SW 1271 (cell line): ENCODE measurements at regions not wholly inside any gene's neighbourhood (a gene's known extent, or its start where the extent isn't known, plus 50 kb on each side); places are given as distances from the start of the nearest gene placed in this dataset.

ENCODE experiments used
- DNase-seq, 2 experiments: peaks; one replicate each; lab custom pipeline; 2025; lab: John Stamatoyannopoulos, UW

DNA sequence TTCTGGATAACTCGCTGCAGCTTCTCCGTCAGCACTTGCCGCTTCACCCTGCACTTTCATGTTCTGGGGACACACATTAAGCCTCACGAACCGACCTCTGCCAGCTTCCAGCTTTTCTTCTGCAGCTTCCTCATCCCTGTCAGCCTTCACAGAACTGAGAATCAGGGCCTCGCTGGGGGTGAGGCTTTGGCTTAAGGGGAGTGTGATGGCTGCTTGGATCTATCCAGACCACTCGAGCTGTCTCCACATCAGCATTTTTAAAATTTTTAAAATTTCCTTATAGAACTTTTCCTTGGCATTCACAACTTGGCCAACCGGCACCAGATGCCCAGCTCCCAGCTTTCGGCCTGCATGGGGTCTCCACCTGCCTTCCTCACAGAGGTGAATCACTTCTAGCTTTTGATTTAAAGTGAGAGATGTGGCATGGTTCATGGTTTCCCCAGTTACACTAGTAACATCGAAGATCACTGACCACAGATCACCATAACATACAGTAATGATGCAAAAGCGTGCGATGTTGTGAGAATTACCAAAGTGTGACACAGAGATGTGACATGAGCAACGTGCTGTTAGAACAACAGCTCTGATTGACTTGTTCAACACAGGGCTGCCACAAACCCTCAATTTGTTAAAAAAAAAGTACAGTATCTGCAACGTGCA lies 139.1 kb upstream of the C14orf180 start:
- DNase-seq = no peak

DNA sequence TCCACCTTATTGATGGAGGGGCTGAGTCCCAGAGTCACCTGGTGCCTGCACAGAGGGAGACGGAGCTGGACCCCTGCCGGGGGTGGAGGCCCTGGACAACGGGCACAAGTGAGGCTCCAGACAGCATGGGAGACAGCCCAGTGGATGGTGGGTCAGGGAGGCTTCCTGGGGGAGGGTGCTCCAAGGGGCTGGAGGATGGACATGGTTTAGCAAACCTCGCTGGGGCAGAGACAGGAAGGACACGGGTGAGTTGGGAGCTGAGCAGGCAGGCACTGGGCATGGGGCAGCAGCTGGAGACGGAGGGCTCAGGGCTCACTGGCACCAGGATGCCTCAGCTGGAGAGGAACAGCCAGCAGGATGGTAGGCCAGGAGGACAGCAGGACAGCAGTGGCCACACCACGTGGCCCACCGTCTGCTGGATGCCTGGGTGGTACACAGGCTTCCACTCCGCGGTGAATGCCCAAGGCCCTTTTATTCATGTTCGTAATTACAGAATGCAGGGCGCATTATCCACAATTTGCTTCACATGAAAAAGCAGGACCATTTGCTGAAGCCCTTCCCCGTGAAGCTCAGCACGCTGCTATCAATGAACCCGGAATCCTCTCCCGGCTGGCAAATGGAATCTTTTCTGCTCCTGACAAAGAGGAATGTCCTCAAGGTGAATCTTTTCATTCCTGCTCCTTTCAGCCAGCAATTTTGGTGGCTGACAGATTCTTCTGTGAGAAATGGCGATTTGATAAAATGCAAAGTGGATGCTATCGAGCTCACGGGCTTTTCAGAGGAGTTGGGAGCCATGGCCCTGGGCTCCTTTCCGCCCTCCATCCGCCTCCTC lies 138.1 kb upstream of the C14orf180 start:
- no peak for DNase-seq

DNA sequence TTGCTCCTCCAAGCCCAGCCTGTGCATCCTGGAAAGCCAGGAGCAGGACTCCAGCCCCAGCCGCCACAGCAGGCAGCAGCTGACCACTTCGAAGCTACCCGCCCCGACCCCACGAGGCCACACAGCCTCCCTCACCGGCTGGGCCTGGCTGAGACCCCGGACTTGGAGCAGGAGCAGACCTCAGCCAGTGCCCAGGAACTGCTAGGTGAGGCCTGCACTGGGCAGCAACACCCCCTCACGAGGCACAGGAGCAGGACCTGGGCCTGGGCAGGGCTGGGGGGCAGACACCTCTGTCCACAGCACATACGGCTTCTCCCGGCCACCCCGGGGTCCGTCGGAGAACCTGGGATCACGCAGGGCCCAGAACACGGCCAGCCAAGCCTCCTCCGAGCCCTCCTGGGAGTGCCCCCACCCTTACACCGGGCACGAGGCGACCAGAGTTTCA lies 137.4 kb upstream of the C14orf180 start:
- no peak for DNase-seq

DNA sequence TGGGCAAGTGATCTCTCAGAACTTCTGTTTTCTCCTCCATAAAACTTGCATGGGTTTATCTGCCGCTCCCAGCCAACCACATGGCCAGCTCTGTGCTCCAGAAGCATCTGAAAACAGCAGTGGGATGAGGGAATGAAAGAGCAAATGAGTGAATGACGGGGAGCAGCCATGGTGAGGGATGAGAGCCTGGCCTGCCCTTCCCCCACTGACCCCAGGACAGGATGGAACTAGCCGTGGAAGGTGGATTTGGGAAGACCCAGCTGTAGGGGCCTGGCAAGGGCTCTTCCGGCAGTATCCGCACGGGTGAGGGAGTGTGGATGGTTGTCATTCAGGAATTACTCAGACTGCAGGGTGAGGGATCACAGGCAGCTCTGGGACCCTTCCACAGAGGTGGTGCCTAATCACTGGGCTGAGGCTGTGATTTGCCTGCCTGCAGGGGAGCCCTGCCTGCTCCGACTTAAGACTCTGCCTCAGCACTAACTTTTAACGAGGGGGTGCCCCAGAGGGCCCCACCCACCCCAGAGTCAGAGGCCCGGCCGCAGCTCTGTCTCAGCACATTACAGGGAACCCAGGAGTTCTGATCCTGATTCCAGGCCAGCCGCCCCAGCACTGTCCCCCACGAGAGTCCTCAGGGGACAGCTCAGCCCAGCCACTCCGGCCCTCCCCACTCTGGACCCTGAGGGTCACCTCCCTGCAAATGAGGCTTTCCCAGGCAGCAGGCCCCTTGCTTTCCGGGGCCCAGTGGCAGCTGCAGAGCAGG lies 136.8 kb upstream of the C14orf180 start:
- no peak for DNase-seq

DNA sequence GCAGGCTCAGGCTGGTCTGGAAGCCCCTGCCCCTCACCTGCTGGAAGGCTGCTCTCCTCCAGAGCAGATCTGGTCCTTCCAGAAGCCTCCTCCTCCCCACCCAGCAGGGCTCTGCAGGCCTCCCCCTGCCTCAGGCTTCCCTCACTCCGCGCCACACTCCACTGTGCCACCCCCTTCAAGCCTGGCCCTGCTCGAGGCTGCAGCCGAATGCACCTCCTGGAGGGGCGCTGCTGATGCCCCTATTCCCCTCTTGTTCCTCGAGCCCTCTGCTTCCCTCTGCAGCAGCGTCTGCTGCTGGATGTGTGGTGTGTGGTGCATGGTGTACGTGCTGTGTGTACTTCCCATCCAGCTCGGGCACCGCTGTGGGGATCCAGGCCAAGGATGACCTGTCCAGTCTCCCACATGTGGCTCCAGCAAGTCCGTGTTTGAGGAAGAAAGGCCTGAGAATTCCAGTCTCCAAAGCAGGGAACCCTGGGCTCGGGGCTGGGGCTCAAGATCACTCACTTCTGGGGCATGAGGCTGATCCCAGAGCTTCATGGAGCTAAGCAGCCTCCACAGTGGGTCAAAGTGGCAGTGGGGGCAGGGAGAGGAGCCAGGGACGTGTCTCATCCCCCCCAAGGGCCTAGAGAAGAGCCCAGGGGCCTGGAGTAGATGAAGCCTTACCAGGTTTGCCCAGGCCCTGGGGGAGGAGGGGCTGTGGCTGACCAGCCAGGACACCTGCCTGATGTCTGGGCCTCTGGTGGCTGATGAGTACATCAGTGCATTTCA lies 136.0 kb upstream of the C14orf180 start:
- DNase-seq = no peak

DNA sequence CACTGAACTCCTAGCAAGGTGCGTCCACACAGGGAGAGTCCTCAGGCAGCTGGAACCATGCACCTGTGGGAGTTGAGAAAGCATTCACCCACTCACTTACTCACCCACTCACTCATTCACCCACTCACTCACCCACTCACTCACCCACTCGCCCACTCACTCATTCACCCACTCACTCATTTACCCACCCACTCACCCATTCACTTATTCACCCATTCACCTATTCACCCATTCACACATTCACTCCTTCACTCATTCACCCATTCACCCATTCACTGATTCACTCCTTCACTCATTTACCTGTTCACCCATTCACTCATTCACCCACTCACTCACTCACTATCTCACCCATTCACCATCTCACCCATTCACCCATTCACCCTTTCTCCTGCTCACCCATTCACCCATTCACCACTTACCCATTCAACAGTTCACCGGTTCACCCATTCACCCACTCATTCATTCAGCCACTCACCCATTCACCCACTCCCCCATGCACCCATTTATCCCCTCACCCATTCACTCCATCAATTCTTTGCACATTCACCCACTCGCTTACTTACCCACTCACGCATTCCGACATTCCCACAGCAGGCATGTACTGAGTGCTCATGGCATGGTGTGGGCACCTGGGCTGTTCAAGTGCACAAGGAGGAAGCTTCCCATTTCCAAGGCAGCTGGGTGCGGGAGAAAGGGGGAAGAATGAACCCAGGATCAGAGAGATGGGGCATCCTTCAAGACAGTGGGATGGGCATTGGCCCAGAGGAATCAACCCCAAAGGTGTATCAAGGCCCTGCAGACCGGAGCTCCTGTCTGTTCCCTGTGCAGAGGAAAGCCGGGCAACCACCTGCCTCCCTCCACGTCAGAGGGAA lies 135.2 kb upstream of the C14orf180 start:
- no peak for DNase-seq

DNA sequence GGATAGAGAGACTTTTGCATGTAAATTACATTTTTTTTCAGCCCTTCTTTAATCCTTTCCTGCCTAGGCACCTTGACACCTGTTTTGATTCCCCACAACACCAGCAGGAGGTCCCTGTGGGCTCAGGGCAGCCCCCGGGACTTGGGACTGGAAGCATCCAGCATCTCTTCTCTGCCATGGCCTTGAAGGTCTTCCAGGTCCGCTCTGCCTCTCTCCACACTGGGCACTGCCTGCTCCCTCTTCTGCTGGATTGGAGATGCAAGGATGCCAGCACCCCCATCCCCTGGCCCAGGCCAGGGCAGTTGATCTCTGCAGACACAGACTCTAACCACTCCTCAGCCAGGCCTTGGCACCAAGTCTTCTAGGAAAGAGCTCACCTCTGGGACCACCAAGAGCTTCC lies 134.5 kb upstream of the C14orf180 start:
- no peak for DNase-seq

DNA sequence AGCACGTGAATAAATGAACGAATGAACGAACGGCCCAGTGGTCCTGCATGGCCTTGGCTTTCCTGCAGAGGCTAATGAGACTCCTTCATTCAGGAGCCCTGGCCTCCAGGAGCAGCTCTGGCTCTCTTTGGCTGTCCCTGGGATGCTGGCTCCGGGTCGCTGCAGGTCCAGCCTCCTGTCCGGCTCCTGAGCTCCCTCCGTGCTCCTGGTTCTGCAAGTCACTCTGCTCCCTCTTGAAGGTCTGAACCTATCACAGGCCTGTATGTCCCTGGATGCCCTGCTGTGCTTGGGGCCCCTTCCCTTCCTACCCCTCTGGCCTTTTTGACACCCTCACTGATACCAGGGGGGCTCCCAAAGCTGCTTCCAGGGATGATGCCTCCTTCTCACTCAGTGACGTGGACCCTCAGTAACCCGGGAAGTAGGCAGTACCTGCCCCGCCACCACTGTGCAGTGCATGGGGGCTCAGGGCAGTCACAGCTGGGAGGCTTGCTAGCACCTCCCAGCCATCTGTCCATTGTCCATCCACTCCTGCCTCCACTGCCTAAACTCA lies 133.7 kb upstream of the C14orf180 start:
- no peak for DNase-seq

DNA sequence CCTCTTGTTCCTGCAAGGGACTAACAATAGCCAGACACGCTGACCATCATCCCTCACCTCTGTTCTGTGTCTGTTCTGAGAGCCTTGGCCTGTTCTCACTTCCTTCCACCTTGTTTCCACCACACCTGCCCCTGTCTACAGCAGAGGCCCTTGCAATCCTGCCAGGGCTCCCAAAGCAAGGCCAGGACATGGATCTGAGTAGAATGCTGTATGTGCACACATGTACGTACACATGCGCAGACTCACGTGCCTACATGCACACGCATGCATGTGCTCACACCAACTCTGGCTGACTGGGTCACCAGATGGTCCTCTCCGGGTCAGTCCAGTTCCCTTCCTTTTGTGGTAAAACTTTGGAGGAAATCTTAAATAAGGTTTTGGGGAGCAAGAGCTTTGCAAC lies 133.0 kb upstream of the C14orf180 start:
- DNase-seq = no peak

DNA sequence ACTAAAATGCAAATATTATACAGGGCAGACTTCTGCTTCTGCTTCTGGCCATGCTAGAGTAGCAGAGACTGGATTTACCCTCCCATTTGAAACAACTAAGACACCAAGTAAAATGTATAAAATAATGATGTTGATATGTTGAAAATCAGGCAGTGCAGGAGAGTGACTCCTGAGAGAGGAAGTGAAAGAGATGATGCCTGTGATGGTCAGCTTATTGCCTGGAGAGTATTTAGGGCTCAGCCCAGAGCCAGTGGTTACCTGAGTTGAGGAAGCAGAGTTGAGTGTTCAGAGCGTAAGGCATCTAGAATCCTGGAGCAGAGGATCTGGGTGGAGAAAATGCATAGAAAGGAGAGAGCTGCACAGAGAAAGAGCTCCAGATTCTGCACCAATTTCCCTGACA lies 131.8 kb upstream of the C14orf180 start:
- DNase-seq = no peak

DNA sequence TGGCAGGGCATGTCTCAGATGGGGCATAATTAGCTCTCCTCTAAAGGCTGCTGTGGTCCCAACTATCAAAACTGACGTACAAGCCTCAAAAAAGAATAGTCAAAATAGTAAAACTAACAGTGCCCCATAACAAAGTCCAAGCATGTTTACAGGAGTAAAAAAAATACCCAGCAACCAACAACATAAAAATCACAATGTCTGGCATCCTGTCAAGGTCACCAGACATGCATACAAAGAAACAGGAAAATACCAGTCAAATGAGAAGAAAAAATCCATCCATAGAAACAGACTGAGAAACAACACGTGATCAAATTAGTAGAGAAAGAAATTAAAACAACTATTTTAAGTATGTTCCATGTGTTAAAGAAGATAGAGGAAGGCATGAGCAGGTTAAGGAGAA lies 131.2 kb upstream of the C14orf180 start:
- no peak for DNase-seq

DNA sequence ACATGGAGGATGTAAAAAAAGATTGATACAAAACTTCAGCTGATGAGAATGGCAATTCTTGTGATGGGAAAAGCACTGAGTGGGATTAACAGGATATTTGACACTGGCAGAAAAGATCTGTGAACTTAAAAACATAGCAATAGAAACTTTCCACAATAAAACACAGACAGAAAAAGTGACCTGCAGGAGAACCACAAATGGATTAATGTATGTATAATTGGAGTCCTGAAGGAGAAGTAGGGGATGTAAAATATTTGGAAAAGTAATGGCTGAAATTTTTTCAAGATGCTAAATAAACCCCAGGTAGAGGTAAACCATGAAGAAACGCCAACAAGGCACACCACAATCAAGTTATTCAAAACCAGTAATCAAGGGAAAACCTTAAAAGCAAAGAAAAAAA lies 130.8 kb upstream of the C14orf180 start:
- DNase-seq = no peak

DNA sequence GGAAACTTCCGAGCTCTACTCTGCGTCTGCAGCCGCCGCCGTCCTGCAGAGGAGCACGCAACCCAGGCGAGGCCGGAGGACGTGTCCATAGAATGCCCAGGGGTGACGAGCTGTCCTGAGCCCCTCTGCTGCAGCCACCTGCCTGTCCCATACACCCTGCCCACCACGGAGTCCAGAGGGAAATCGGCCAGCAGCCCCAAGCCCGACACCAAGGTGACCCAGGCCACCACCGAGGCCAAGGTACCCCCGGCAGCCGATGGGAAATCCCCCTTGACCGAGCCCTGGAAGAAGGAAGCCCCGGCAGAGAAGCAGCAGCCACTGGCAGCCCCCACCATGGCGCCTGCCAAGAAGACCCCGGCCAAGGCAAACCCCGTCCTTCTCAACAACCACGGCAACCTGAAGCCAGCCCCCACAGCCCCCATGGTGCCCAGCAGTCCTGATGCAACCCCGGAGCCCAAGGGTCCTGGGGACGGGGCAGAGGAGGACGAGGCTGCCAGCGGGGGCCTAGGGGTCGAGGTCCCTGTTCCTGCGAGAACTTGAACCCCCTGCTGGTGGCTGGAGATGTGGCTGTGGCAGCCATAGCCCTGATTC lies 128.7 kb upstream of the C14orf180 start:
- no peak for DNase-seq

DNA sequence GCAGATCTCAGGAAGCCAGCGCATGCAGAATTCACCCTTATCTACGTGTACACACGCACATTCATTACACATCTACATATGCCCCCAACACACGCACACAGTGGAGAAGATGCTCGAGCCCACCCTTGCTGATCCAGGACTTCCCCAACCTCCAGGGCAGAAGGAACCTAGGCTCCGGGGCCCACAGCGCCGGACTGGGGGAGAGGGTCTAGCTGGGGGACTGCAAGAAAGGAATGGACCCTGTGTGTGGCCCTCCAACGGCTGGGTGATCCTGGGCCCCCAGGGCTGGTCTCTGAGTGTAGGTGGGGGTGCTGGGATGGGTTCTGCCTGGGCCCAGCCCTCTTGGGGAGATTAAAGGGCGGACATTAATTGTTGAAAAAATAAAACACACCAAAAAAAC lies 128.1 kb upstream of the C14orf180 start:
- no peak for DNase-seq

DNA sequence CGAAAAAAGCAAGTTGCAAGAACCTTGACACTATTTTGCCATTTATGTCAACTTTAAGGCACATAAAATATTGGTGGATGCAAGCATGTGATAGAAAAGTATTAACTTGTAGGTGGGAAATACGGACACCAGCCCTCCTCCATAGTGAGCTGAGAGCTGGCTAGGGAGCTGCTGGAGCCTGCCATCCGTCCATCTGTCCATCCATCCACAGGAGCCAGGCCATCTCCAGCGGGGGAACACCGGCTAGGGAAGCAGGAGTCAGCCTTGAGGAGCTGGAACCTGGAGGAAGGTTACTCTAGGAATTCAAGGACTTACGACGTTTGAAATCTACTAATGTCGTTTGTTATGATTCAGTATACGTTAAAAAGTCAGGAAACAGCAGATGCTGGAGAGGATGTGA lies 120.7 kb upstream of the C14orf180 start:
- DNase-seq = no peak

DNA sequence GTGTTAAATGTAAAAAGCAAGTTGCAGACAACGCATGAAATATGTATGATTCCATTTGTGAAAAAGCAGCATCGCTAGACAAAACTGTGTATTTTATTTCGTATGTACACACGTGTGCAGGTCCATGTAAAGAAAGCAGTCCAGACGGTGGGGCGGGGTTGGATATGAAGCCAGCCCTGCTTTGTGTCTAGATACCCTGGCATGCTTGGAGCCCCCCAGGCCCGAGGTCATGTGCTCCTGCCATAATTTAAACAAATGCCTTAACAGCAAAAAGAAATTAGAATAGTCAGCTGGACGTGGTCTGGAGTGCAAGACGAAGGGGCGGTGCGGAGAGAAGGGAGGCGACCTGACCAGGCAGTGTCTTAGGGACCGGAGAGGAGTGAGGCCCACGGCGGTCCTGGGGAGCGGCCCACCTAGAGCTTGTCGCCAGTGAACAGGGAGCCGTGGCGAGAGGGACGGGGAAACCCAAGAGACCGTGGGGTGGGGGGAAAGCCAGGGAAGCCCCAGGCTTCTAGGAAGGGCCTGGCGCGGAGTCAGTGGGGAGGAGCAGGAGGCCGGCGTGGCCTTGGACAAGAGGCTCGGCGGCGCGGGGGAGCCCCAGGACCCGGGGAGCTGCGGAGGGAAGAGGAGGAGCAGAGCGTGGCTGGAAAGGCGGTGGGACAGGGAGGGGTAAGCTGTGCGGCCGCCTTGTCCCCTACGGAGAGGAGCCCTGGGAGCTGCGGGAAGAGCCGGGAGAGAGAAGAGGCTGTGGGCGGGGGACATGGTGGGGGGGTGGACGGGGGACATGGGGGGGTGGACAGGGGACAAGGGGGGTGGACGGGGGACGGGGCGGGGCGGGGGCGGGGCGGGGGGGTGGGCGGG lies 118.5 kb upstream of the C14orf180 start:
- DNase-seq = no peak

DNA sequence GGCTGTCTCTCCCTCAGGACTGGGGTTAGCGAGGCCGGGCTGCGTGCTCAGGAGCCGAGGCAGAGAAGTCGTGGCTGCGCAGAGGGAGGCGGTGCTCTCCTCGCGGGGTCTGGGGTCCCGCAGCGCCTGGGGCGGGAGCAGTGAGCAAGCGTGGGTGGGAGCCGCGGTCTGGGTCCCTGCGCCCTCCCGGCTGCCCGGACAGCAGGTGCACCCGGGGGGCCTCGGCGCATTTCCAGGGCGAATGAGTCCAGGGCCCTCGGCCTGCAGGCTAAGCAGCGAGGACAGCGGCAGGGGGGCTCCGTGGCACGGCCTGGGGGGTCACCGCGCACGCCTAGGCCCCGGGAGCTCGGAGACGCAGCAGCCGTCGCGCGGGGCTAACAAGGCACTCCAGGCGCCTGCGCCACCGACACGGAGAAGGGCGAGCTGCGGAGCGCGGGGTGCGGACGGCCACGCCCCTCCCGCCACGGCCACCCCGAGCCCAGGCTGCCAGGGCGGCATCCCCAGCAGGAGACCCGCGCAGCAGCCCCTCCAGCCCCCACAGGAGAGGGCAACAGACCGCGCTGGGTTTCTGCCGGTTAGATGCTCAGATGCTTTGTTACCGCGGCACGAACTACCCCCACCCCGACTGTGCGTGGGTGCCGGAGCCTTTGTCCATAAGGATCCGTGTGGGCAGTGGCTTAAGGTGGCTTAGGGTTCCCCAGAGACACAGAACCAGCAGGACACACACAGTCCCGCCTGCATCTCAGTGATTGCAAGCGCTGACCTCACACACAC lies 117.7 kb upstream of the C14orf180 start:
- no peak for DNase-seq
